Osteocyte (in vitro differentiated cells): ENCODE measurements at regions not wholly inside any gene's neighbourhood (a gene's known extent, or its start where the extent isn't known, plus 50 kb on each side); places are given as distances from the start of the nearest gene placed in this dataset.

Experiments
- DNase-seq: peaks from one replicate; pipeline ENCODE4 v3.0.0; 2021; ENCODE audit warnings: mixed read lengths; ENCODE audit not compliant: unreplicated experiment; ENCODE audit errors: extremely low spot score
- H3K27ac Mint-ChIP-seq: one replicate; pipeline ENCODE4 v1.8.0; 2021; ENCODE audit warnings: mild to moderate bottlenecking, mixed read lengths; ENCODE audit not compliant: unreplicated experiment
- H3K27me3 Mint-ChIP-seq: one replicate; pipeline ENCODE4 v1.8.0; 2021; ENCODE audit warnings: mixed read lengths; ENCODE audit not compliant: unreplicated experiment
- H3K36me3 Mint-ChIP-seq: one replicate; pipeline ENCODE4 v1.8.0; 2021; ENCODE audit warnings: mixed read lengths; ENCODE audit not compliant: unreplicated experiment
- H3K4me1 Mint-ChIP-seq: one replicate; pipeline ENCODE4 v1.8.0; 2021; ENCODE audit warnings: mixed read lengths; ENCODE audit not compliant: unreplicated experiment
- H3K4me3 Mint-ChIP-seq: one replicate; pipeline ENCODE4 v1.8.0; 2021; ENCODE audit warnings: mild to moderate bottlenecking, moderate library complexity, mixed read lengths; ENCODE audit not compliant: unreplicated experiment
- H3K9me3 Mint-ChIP-seq: one replicate; pipeline ENCODE4 v1.8.0; 2021; ENCODE audit warnings: mixed read lengths; ENCODE audit not compliant: unreplicated experiment
- TF ChIP-seq, protein P1 (sequence below): fragments of 200-600 bp; sonication (generic); IDR thresholded peaks from 2 replicates; pipeline ENCODE4 v1.5.0; 2021; ENCODE audit warnings: antibody characterized with exemption, mild to moderate bottlenecking, moderate library complexity

DNA sequence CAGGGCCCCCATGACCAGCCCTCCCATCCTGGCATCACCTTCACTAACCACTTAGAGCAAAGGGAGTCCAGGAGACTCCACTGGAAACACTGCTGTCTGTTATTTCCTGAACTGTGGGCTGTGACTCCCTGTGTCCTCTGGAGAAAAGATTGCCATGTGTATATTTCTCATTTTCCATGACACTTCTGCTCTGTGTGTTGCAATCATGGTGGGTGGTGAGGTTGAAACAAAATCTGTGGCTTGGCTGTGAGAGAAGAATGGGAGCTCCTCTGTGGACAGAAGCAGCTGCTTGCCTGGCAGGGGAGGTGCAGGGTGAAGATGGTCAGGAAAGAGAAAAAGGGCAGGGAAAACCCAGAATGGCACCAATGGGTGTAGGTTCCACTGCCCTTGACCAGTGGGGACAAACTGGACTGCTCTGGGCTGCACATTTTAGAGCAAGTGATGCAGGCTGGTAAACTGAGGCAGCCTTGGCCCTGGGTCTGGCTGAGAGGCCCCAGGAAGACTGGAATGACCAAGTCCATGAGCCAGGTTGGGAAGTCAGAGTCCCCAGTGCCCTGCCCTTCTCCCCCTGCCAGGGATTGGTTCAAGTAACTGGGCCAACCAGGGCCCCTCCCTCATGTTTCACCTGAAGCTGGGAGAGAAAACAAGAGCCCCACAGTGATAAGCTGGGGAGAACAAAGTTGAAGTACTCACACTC is 314.3 kb downstream of the C16orf95 start:
- Mint-ChIP-seq H3K9me3 (no peaks in the 10 kb centered on the region), H3K36me3 (no peaks in the 10 kb centered on the region), H3K4me1 (peaks cover 19% of the 10 kb centered on the region), H3K27ac (peak overlapping the region; percentile 25), H3K27me3 (no peaks in the 10 kb centered on the region), H3K4me3 (no peak overlapping the region)
- no peak for DNase-seq
- TF ChIP-seq, protein P1, sequence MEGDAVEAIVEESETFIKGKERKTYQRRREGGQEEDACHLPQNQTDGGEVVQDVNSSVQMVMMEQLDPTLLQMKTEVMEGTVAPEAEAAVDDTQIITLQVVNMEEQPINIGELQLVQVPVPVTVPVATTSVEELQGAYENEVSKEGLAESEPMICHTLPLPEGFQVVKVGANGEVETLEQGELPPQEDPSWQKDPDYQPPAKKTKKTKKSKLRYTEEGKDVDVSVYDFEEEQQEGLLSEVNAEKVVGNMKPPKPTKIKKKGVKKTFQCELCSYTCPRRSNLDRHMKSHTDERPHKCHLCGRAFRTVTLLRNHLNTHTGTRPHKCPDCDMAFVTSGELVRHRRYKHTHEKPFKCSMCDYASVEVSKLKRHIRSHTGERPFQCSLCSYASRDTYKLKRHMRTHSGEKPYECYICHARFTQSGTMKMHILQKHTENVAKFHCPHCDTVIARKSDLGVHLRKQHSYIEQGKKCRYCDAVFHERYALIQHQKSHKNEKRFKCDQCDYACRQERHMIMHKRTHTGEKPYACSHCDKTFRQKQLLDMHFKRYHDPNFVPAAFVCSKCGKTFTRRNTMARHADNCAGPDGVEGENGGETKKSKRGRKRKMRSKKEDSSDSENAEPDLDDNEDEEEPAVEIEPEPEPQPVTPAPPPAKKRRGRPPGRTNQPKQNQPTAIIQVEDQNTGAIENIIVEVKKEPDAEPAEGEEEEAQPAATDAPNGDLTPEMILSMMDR = no peak

DNA sequence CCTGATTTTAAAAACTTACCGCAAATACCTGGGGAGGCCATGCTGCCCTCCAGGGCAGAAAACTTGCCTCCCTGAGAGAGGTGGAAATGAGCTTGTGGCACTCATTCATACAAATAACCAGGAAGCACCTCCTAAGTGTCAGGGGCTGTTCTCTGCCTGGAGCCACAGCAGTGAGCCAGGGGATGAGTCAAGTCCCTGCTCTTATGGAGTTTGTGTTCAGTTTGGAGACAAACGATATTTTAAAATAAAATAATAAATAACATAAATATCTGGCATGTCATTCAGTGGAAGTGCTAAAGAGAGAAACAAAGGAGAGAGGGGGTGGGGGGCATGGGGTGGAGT is 313.8 kb downstream of the C16orf95 start:
- no peaks in the 10 kb centered on the region for H3K27me3 Mint-ChIP-seq
- H3K4me1 Mint-ChIP-seq = peaks cover 19% of the 10 kb centered on the region
- no peak for DNase-seq
- no peak overlapping the region for H3K27ac Mint-ChIP-seq
- H3K36me3 Mint-ChIP-seq = no peaks in the 10 kb centered on the region
- H3K4me3 Mint-ChIP-seq = no peak overlapping the region
- TF ChIP-seq, protein P1 = no peak
- H3K9me3 Mint-ChIP-seq = no peaks in the 10 kb centered on the region

DNA sequence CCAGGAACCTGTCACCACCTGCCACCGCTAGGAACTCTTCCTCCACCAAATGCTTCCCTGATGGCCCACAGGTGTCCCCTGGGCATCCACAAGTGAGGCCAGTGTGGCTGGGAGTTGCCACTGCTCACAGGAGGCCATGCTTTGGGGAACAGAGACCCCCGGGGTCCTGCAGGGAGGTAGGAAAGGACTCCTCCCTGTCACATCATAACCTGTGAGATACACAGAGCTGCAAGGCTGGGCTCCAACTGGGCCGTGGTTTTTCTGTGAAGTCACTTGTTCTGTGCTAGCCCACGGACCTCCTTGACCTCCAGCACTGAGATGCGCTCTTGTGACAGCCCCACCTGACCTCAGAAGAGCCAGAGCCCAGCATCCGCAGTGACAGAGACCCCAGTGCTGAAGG is 311.2 kb downstream of the C16orf95 start:
- H3K4me3 Mint-ChIP-seq = no peak overlapping the region
- H3K27ac Mint-ChIP-seq = no peak overlapping the region
- no peaks in the 10 kb centered on the region for H3K27me3 Mint-ChIP-seq
- DNase-seq = no peak
- TF ChIP-seq, protein P1 = no peak
- H3K36me3 Mint-ChIP-seq = no peaks in the 10 kb centered on the region
- peaks cover 19% of the 10 kb centered on the region for H3K4me1 Mint-ChIP-seq
- no peaks in the 10 kb centered on the region for H3K9me3 Mint-ChIP-seq

DNA sequence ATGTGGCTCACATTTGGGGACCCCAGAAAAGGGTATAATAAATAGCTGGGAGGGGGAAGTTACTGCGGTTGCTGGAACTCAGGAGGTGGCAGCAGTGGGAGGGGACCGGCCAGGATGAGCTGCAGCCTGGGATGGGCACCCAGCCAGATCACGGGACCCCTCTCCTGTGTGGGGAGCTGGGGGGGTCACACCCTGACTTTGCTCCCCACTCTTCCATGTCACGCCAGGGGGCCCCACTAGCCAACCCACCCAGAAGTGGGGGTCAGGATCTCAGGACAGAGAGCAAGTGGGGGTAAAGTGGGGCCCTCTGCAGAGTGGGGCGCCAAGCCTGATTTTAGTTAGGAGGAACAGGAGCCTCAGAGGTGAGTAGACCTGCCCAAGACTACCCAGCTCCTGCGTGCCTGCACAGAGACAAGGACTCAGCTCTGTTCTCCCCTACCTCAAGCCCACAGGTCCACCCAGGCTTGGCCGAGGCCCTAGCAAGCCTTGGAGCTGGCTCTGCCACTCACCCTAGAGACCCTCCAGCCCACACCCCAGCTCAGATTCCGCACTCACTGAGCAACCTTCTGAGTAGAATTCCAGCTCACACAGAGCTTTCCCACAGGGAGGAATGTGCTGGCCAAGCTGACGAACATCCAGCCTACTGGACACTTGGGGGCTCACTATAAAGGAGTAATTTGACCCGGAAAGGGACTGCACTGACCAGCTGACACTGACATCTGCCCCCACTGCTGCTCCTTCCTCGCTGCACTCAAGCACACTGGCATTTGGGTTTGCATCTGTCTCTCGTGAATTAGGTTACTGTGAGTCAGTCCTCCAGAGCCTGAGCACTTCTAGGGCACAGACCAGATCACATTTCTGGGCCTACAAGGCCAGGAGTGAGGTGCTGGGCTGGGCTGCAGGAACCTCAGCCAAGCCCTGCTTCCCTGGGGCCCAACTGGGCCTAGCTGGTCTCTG is 310.1 kb downstream of the C16orf95 start:
- Mint-ChIP-seq H3K9me3 (no peaks in the 10 kb centered on the region), H3K4me1 (peaks cover 17% of the 10 kb centered on the region), H3K27me3 (no peaks in the 10 kb centered on the region), H3K27ac (no peak overlapping the region), H3K4me3 (no peak overlapping the region), H3K36me3 (no peaks in the 10 kb centered on the region)
- no peak for DNase-seq
- TF ChIP-seq, protein P1 = no peak

DNA sequence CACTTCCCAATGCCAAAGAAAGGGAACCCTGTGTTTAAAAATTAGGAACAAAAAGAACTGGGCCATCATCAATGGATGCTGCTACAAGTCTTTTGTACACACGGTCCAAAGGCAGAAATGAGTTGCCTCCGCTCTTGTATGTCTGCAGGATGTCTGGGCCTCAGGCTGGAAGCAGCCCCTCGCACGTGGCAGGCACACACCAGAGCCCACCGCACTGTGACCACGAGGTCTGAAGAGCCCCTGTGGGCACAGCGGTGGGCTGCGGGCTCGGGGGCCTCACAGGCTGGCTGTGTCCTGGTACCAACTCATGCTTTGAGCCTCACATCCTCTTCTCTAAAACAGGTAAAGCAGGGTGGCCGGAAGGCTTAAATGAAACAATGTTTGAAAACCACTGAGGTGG is 309.3 kb downstream of the C16orf95 start:
- Mint-ChIP-seq H3K27me3 (no peaks in the 10 kb centered on the region), H3K27ac (no peak overlapping the region), H3K4me3 (no peak overlapping the region), H3K36me3 (no peaks in the 10 kb centered on the region), H3K4me1 (peaks cover 10% of the 10 kb centered on the region), H3K9me3 (no peaks in the 10 kb centered on the region)
- TF ChIP-seq, protein P1 = no peak
- no peak for DNase-seq
